HCT116 (cell line): ENCODE measurements at regions not wholly inside any gene's neighbourhood (a gene's known extent, or its start where the extent isn't known, plus 50 kb on each side); places are given as distances from the start of the nearest gene placed in this dataset.

ENCODE experiments used
- CEBPB ChIP-seq: IDR thresholded peaks from 2 replicates; pipeline ENCODE4 v1.6.1; 2012; ENCODE audit warnings: low read depth
- EZH2 ChIP-seq: fragments of 200-600 bp; sonication (generic); IDR thresholded peaks from 2 replicates; pipeline ENCODE4 v1.6.1; 2017; ENCODE audit warnings: antibody characterized with exemption, mixed run types
- FOSL1 ChIP-seq: IDR thresholded peaks from 2 replicates; pipeline ENCODE4 v1.6.1; 2012; ENCODE audit warnings: low read depth
- POLR2A ChIP-seq: IDR thresholded peaks from 2 replicates; pipeline ENCODE4 v1.7.0; 2011; ENCODE audit warnings: borderline replicate concordance; ENCODE audit not compliant: insufficient read depth, insufficient read length; ENCODE audit errors: extremely low read depth
- POLR2AphosphoS5 ChIP-seq: IDR thresholded peaks from 2 replicates; pipeline ENCODE4 v1.6.1; 2011; ENCODE audit warnings: mild to moderate bottlenecking, low read depth, low read length, moderate library complexity
- SIN3A ChIP-seq: IDR thresholded peaks from 2 replicates; pipeline ENCODE4 v1.6.1; 2012; ENCODE audit warnings: low read depth
- SP1 ChIP-seq: IDR thresholded peaks from 2 replicates; pipeline ENCODE4 v1.6.1; 2012; ENCODE audit warnings: low read depth
- TCF7L2 ChIP-seq: IDR thresholded peaks from 2 replicates; pipeline ENCODE4 v1.7.0; 2011; ENCODE audit warnings: borderline replicate concordance, inconsistent platforms; ENCODE audit not compliant: insufficient read depth, insufficient read length; ENCODE audit errors: extremely low read depth
- ZNF274 ChIP-seq: fragments of 200-500 bp; sonication (Bioruptor generic); IDR thresholded peaks from 2 replicates; pipeline ENCODE4 v1.6.1; 2014; ENCODE audit warnings: mild to moderate bottlenecking, low read depth, low read length, inconsistent platforms
- TF ChIP-seq, protein P1 (sequence below), 3 experiments: fragments of 200-600 bp in 1 of 3; sonication (generic) in 1 of 3; IDR thresholded peaks in 2 of 3; conservative IDR thresholded peaks in 1 of 3; 2 replicates each; pipeline ENCODE4 v1.5.1; 2012 to 2017; ENCODE audit warnings: low read depth in 2 of 3, low read length in 2 of 3, antibody characterized with exemption in 1 of 3, borderline replicate concordance in 1 of 3, control low read depth in 1 of 3, mild to moderate bottlenecking in 1 of 3, mixed read lengths in 1 of 3, mixed run types in 1 of 3, moderate library complexity in 1 of 3; ENCODE audit not compliant: insufficient read depth in 1 of 3
- TF ChIP-seq, protein P2 (sequence below): IDR thresholded peaks from 2 replicates; pipeline ENCODE4 v1.6.1; 2012; ENCODE audit warnings: low read depth
- TF ChIP-seq, protein P3 (sequence below): IDR thresholded peaks from 2 replicates; pipeline ENCODE4 v1.6.1; 2012
- TF ChIP-seq, protein P4 (sequence below): IDR thresholded peaks from 2 replicates; pipeline ENCODE4 v1.6.1; 2012

DNA sequence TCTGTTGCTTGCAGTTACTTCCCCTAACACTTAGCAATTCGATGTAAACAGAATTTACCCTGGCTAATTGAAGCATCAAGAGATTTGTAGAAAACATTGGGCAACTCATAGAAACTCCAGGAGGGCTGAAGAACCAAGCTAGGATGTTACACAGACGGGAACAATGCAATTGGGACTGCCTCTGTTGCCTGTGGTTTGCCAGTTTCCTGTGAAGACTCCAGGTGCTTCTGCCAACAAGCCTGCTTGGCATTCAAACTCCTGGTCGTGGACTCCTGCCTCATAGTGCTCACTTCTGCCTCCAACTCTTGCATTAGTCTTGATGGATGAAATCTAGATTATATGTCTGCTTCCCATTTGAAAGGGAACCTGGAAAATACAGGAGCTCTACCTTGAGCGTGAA, 246.0 kb downstream of the BMP4 start:
- TF ChIP-seq POLR2A (no peak), EZH2 (no peak), SIN3A (no peak), POLR2AphosphoS5 (no peak), SP1 (no peak), TCF7L2 (no peak), FOSL1 (no peak), ZNF274 (no peak), CEBPB (no peak)
- TF ChIP-seq, protein P1, sequence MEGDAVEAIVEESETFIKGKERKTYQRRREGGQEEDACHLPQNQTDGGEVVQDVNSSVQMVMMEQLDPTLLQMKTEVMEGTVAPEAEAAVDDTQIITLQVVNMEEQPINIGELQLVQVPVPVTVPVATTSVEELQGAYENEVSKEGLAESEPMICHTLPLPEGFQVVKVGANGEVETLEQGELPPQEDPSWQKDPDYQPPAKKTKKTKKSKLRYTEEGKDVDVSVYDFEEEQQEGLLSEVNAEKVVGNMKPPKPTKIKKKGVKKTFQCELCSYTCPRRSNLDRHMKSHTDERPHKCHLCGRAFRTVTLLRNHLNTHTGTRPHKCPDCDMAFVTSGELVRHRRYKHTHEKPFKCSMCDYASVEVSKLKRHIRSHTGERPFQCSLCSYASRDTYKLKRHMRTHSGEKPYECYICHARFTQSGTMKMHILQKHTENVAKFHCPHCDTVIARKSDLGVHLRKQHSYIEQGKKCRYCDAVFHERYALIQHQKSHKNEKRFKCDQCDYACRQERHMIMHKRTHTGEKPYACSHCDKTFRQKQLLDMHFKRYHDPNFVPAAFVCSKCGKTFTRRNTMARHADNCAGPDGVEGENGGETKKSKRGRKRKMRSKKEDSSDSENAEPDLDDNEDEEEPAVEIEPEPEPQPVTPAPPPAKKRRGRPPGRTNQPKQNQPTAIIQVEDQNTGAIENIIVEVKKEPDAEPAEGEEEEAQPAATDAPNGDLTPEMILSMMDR (IDR thresholded peaks at IDR 0.05 in 2 of 3, conservative IDR thresholded peaks at IDR 0.05 in 1 of 3; ENCODE audit: borderline replicate concordance in 1 of 3, insufficient read depth in 1 of 3, low read depth in 2 of 3, low read length in 2 of 3) = no peak
- TF ChIP-seq, protein P2, sequence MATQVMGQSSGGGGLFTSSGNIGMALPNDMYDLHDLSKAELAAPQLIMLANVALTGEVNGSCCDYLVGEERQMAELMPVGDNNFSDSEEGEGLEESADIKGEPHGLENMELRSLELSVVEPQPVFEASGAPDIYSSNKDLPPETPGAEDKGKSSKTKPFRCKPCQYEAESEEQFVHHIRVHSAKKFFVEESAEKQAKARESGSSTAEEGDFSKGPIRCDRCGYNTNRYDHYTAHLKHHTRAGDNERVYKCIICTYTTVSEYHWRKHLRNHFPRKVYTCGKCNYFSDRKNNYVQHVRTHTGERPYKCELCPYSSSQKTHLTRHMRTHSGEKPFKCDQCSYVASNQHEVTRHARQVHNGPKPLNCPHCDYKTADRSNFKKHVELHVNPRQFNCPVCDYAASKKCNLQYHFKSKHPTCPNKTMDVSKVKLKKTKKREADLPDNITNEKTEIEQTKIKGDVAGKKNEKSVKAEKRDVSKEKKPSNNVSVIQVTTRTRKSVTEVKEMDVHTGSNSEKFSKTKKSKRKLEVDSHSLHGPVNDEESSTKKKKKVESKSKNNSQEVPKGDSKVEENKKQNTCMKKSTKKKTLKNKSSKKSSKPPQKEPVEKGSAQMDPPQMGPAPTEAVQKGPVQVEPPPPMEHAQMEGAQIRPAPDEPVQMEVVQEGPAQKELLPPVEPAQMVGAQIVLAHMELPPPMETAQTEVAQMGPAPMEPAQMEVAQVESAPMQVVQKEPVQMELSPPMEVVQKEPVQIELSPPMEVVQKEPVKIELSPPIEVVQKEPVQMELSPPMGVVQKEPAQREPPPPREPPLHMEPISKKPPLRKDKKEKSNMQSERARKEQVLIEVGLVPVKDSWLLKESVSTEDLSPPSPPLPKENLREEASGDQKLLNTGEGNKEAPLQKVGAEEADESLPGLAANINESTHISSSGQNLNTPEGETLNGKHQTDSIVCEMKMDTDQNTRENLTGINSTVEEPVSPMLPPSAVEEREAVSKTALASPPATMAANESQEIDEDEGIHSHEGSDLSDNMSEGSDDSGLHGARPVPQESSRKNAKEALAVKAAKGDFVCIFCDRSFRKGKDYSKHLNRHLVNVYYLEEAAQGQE = no peak
- TF ChIP-seq, protein P3, sequence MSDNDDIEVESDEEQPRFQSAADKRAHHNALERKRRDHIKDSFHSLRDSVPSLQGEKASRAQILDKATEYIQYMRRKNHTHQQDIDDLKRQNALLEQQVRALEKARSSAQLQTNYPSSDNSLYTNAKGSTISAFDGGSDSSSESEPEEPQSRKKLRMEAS = no peak
- TF ChIP-seq, protein P4, sequence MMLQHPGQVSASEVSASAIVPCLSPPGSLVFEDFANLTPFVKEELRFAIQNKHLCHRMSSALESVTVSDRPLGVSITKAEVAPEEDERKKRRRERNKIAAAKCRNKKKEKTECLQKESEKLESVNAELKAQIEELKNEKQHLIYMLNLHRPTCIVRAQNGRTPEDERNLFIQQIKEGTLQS = no peak
